OCI-LY3 (cell line): ENCODE measurements at regions not wholly inside any gene's neighbourhood (a gene's known extent, or its start where the extent isn't known, plus 50 kb on each side); places are given as distances from the start of the nearest gene placed in this dataset.

ENCODE experiments used
- EZH2phosphoT487 ChIP-seq: fragments of 200-600 bp; shearing (Covaris generic); IDR thresholded peaks from 2 replicates; pipeline ENCODE4 v1.6.1; 2018; ENCODE audit warnings: antibody characterized with exemption, mixed run types, low read depth
- TF ChIP-seq, protein P1 (sequence below): fragments of 200-600, 300-600 bp; sonication (generic); IDR thresholded peaks from 2 replicates; pipeline ENCODE4 v1.5.1; 2014; ENCODE audit warnings: antibody characterized with exemption, low read length, low read depth

DNA sequence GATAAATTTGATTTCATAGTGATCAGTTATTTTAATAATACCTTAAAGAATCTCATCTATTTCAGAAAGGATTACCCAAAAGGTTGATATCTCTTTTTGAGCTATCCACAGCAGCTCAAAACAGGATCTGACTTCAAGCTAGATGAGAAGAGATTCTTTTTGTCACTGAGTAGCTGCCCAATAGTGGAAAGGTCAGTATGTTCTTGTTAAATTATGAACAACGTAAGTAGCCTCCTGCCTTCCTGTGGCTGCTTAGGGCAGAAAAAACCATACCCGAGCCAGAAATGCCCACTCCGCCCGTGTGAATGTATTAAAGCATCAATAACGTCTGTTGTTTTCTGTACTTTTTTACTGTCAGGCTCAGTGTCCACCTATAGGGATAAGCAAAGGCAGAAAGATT lies 51.3 kb upstream of the PRUNE2 start:
- TF ChIP-seq, protein P1, sequence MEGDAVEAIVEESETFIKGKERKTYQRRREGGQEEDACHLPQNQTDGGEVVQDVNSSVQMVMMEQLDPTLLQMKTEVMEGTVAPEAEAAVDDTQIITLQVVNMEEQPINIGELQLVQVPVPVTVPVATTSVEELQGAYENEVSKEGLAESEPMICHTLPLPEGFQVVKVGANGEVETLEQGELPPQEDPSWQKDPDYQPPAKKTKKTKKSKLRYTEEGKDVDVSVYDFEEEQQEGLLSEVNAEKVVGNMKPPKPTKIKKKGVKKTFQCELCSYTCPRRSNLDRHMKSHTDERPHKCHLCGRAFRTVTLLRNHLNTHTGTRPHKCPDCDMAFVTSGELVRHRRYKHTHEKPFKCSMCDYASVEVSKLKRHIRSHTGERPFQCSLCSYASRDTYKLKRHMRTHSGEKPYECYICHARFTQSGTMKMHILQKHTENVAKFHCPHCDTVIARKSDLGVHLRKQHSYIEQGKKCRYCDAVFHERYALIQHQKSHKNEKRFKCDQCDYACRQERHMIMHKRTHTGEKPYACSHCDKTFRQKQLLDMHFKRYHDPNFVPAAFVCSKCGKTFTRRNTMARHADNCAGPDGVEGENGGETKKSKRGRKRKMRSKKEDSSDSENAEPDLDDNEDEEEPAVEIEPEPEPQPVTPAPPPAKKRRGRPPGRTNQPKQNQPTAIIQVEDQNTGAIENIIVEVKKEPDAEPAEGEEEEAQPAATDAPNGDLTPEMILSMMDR = no peak
- TF ChIP-seq EZH2phosphoT487 = no peak
